Trophoblast cell (in vitro differentiated cells and primary cell): ENCODE measurements at regions not wholly inside any gene's neighbourhood (a gene's known extent, or its start where the extent isn't known, plus 50 kb on each side); places are given as distances from the start of the nearest gene placed in this dataset.

ENCODE experiments used
- DNase-seq, 2 donors: peaks; one replicate each; pipeline ENCODE4 v3.0.0-alpha.2; 2016
- H2AFZ ChIP-seq: 2 replicates; pipeline ENCODE4 v1.6.1; 2013; ENCODE audit warnings: low read length, moderate library complexity, mild to moderate bottlenecking; ENCODE audit not compliant: insufficient read depth, poor library complexity
- H2AK5ac ChIP-seq: 2 replicates; pipeline ENCODE4 v1.6.1; 2013; ENCODE audit warnings: mild to moderate bottlenecking, low read length
- H2BK120ac ChIP-seq: 2 replicates; pipeline ENCODE4 v1.6.1; 2013; ENCODE audit warnings: low read length, mild to moderate bottlenecking, moderate library complexity; ENCODE audit not compliant: insufficient read depth, poor library complexity
- H2BK12ac ChIP-seq: 2 replicates; pipeline ENCODE4 v1.6.1; 2013; ENCODE audit warnings: mild to moderate bottlenecking, low read length, moderate library complexity
- H2BK5ac ChIP-seq: 2 replicates; pipeline ENCODE4 v1.6.1; 2013; ENCODE audit warnings: low read length, low read depth, moderate library complexity, mild to moderate bottlenecking; ENCODE audit not compliant: poor library complexity
- H3K14ac ChIP-seq: 2 replicates; pipeline ENCODE4 v1.6.1; 2013; ENCODE audit warnings: mild to moderate bottlenecking, low read length
- H3K18ac ChIP-seq: 2 replicates; pipeline ENCODE4 v1.6.1; 2013; ENCODE audit warnings: mild to moderate bottlenecking, low read length
- H3K23ac ChIP-seq: 2 replicates; pipeline ENCODE4 v1.6.1; 2013; ENCODE audit warnings: low read length
- H3K27ac ChIP-seq: 2 replicates; pipeline ENCODE4 v1.5.1; 2013; ENCODE audit warnings: low read depth, mild to moderate bottlenecking, inconsistent platforms, low read length, moderate library complexity
- H3K27me3 ChIP-seq: 2 replicates; pipeline ENCODE4 v1.6.1; 2013; ENCODE audit warnings: inconsistent platforms, mild to moderate bottlenecking, low read length, moderate library complexity; ENCODE audit not compliant: insufficient read depth
- H3K36me3 ChIP-seq, 2 experiments: 1 replicate in 1 of 2; 2 replicates in 1 of 2; pipeline ENCODE4 v1.6.1; 2013; ENCODE audit warnings: low read length in 2 of 2, mild to moderate bottlenecking in 2 of 2, moderate library complexity in 1 of 2; ENCODE audit not compliant: insufficient read depth in 2 of 2, control insufficient read depth in 1 of 2
- H3K4ac ChIP-seq: 2 replicates; pipeline ENCODE4 v1.6.1; 2013; ENCODE audit warnings: low read depth, mild to moderate bottlenecking, low read length, moderate library complexity
- H3K4me1 ChIP-seq, 2 experiments: 1 replicate in 1 of 2; 2 replicates in 1 of 2; pipeline ENCODE4 v1.6.1; 2013; ENCODE audit warnings: low read length in 2 of 2, mild to moderate bottlenecking in 2 of 2, moderate library complexity in 1 of 2; ENCODE audit not compliant: insufficient read depth in 2 of 2, control insufficient read depth in 1 of 2
- H3K4me2 ChIP-seq: 2 replicates; pipeline ENCODE4 v1.6.1; 2013; ENCODE audit warnings: inconsistent platforms, mild to moderate bottlenecking, low read length, moderate library complexity
- H3K4me3 ChIP-seq: 2 replicates; pipeline ENCODE4 v1.5.1; 2013; ENCODE audit warnings: mild to moderate bottlenecking, low read depth, low read length, inconsistent platforms
- H3K79me1 ChIP-seq: one replicate; pipeline ENCODE4 v1.6.1; 2013; ENCODE audit warnings: low read length
- H3K79me2 ChIP-seq: 2 replicates; pipeline ENCODE4 v1.6.1; 2013; ENCODE audit warnings: low read length, mild to moderate bottlenecking; ENCODE audit not compliant: control insufficient read depth, insufficient read depth, poor library complexity
- H3K9ac ChIP-seq: 2 replicates; pipeline ENCODE4 v1.6.1; 2013; ENCODE audit warnings: mild to moderate bottlenecking, low read length
- H3K9me3 ChIP-seq: 2 replicates; pipeline ENCODE4 v1.6.1; 2013; ENCODE audit warnings: low read depth, mild to moderate bottlenecking, control low read depth, inconsistent platforms, low read length; ENCODE audit not compliant: insufficient read depth
- H4K12ac ChIP-seq: 2 replicates; pipeline ENCODE4 v1.6.1; 2013; ENCODE audit warnings: low read depth, mild to moderate bottlenecking, low read length, moderate library complexity
- H4K8ac ChIP-seq: 2 replicates; pipeline ENCODE4 v1.6.1; 2013; ENCODE audit warnings: low read depth, mild to moderate bottlenecking, low read length, moderate library complexity
- H4K91ac ChIP-seq: one replicate; pipeline ENCODE4 v1.6.1; 2013; ENCODE audit warnings: low read depth, mild to moderate bottlenecking, low read length, moderate library complexity
- WGBS: extraction: QIAGEN DNeasy Blood & Tissue Kit; methylation state at CpG from one replicate; pipeline ENCODE4 v1.1.7; 2013; ENCODE audit warnings: missing lambda C conversion rate; ENCODE audit not compliant: insufficient read length, insufficient coverage; ENCODE audit errors: extremely low coverage; 5-methylcytosine and 5-hydroxymethylcytosine counted together

DNA sequence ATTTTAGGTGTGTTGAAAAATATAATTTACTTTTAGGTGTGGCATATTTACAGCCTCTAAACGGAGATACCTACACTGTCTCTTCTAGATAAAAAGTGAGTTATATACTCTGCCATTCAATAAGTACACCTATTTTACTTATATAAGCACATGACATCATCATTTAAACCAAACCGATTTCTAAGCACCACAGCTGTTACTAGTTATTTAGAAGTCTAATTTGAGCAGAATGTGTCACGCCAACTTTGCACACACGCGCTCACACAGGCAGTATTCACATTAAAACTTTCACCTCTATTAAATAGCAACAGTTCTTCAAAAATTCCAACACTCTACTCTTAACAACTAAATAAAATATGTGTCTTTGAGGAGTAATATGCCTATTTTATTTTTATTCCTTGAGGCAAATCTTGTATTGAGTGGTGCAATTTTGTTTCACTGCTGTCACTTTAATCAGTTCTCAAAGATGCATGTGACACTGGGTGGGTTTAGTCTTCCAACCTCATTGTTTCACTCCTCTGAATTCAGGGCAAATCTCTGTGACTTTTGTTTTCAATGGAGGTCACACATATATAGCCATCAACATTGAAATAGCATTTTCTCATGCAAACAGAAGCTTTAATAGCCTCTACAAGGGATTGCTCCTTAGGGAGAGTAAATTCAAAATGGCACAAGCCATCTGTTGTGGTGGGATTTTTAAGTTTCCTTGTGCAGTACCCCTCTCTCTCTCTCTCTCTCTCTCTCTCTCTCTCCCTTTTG is 721.0 kb downstream of the PLCL1 start:
- Histone ChIP-seq H3K9me3 (no peaks in the 10 kb centered on the region), H3K4ac (no peak overlapping the region), H2BK12ac (no peak overlapping the region), H3K4me3 (no peak overlapping the region), H2BK120ac (no peak overlapping the region), H3K4me2 (no peak overlapping the region), H3K79me1 (no peaks in the 10 kb centered on the region), H4K8ac (no peak overlapping the region), H4K91ac (no peak overlapping the region), H4K12ac (no peak overlapping the region), H3K9ac (no peak overlapping the region), H3K18ac (no peak overlapping the region), H3K14ac (no peak overlapping the region), H2AK5ac (no peak overlapping the region), H3K36me3 (no peaks in the 10 kb centered on the region), H3K27ac (no peak overlapping the region), H3K79me2 (no peaks in the 10 kb centered on the region), H3K27me3 (no peaks in the 10 kb centered on the region), H2AFZ (no peak overlapping the region), H3K4me1 (no peaks in the 10 kb centered on the region), H3K23ac (no peak overlapping the region), H2BK5ac (no peak overlapping the region)
- WGBS, result no CpG with 5 or more reads among the region's 5 CpGs
- DNase-seq, result no peak

DNA sequence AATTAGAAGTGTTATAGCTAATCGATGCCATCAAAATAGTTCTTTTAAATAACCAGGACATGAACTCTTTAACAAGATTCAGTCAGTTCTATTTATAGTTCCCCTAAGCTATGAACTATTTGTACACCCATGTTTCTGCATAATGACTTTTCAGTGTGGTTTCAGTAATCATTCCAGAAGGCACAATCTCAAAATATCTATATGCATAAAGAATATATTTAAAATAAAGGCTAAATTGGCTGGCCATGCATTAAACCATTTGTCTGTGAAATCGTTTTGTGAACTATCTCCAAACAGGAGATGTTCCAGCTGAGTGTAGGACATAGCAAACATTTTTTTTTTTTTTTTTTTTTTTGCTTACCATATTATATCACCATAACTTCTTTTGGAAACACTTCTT is 719.3 kb downstream of the PLCL1 start:
- Histone ChIP-seq H3K27me3 (no peaks in the 10 kb centered on the region), H3K14ac (no peak overlapping the region), H3K36me3 (no peaks in the 10 kb centered on the region), H2BK12ac (no peak overlapping the region), H3K27ac (no peak overlapping the region), H2BK5ac (no peak overlapping the region), H4K12ac (no peak overlapping the region), H3K9ac (no peak overlapping the region), H3K79me2 (no peaks in the 10 kb centered on the region), H2AK5ac (no peak overlapping the region), H2BK120ac (no peak overlapping the region), H3K23ac (no peak overlapping the region), H4K91ac (no peak overlapping the region), H3K79me1 (no peaks in the 10 kb centered on the region), H3K4me3 (no peak overlapping the region), H3K4ac (no peak overlapping the region), H3K18ac (no peak overlapping the region), H3K9me3 (no peaks in the 10 kb centered on the region), H4K8ac (no peak overlapping the region), H3K4me2 (no peak overlapping the region), H2AFZ (no peak overlapping the region), H3K4me1 (no peaks in the 10 kb centered on the region)
- DNase-seq, result no peak
- no CpG with 5 or more reads among the region's 2 CpGs for WGBS

DNA sequence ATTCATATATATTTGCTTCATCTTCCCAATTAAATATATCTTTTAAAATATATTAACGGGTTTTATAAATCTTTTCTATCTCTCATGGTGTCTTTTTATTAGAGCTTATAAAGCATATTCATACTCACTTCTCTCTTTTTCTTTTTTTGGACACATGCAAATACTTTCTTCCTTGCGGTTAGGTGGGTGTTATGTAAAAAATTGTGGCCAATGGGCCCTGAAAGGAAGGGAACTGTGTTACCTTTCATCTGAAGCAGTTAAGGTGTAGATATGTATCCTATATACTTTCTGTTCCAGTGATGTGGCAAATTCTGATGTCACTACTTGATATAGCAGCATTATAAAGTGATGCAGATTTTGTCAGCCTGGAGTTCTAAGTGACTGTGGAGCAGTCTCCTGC is 714.5 kb downstream of the PLCL1 start:
- DNase-seq, result no peak
- H3K27ac ChIP-seq, result no peak overlapping the region
- H3K4ac ChIP-seq, result no peak overlapping the region
- no peak overlapping the region for H2BK120ac ChIP-seq
- no peak overlapping the region for H3K23ac ChIP-seq
- no peak overlapping the region for H4K12ac ChIP-seq
- no peak overlapping the region for H2AK5ac ChIP-seq
- WGBS, result no CpG with 5 or more reads among the region's 2 CpGs
- no peaks in the 10 kb centered on the region for H3K79me2 ChIP-seq
- H2BK5ac ChIP-seq, result no peak overlapping the region
- H4K91ac ChIP-seq, result no peak overlapping the region
- H3K9ac ChIP-seq, result no peak overlapping the region
- H3K4me2 ChIP-seq, result no peak overlapping the region
- no peak overlapping the region for H4K8ac ChIP-seq
- H3K36me3 ChIP-seq, result no peaks in the 10 kb centered on the region
- H3K18ac ChIP-seq, result no peak overlapping the region
- no peaks in the 10 kb centered on the region for H3K4me1 ChIP-seq
- H3K79me1 ChIP-seq, result no peaks in the 10 kb centered on the region
- no peak overlapping the region for H3K14ac ChIP-seq
- H2BK12ac ChIP-seq, result no peak overlapping the region
- no peaks in the 10 kb centered on the region for H3K9me3 ChIP-seq
- no peak overlapping the region for H2AFZ ChIP-seq
- H3K4me3 ChIP-seq, result no peak overlapping the region
- no peaks in the 10 kb centered on the region for H3K27me3 ChIP-seq

DNA sequence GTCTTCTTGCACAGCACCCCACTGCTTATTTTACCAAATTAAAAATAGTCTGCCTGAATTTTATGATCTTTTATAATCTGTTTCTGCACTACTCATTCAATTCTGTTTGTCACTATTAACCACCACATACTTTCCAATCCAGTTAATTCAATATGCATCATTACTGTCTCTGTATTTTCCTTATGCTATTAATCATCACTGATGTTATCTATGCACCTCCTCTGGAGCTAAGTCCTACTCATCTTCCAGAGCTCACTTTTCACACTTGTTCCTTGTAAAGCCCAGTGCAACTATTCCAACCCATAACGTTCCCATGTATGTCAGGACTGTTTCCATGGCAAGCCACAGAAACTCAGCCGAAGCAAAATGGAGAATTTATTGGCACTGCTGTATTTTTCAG is 713.6 kb downstream of the PLCL1 start:
- Histone ChIP-seq H3K79me2 (no peaks in the 10 kb centered on the region), H3K18ac (no peak overlapping the region), H3K4me1 (no peaks in the 10 kb centered on the region), H3K9me3 (no peaks in the 10 kb centered on the region), H3K14ac (no peak overlapping the region), H2AK5ac (no peak overlapping the region), H3K4me3 (no peak overlapping the region), H4K91ac (no peak overlapping the region), H4K8ac (no peak overlapping the region), H3K4ac (no peak overlapping the region), H3K36me3 (no peaks in the 10 kb centered on the region), H3K27ac (no peak overlapping the region), H2BK12ac (no peak overlapping the region), H2BK120ac (no peak overlapping the region), H4K12ac (no peak overlapping the region), H2BK5ac (no peak overlapping the region), H3K9ac (no peak overlapping the region), H3K23ac (no peak overlapping the region), H3K79me1 (no peaks in the 10 kb centered on the region), H3K4me2 (no peak overlapping the region), H2AFZ (no peak overlapping the region), H3K27me3 (no peaks in the 10 kb centered on the region)
- no CpG with 5 or more reads among the region's 2 CpGs for WGBS
- no peak for DNase-seq
